Muscle of leg (tissue), 3 donors: ENCODE measurements at regions not wholly inside any gene's neighbourhood (a gene's known extent, or its start where the extent isn't known, plus 50 kb on each side); places are given as distances from the start of the nearest gene placed in this dataset.

Experiments used
- DNase-seq: peaks from one replicate; pipeline ENCODE4 v3.0.0; 2013
- H3K27ac ChIP-seq: one replicate; pipeline ENCODE4 v1.5.1; 2013; ENCODE audit warnings: mild to moderate bottlenecking, low read length, control low read depth
- H3K27me3 ChIP-seq: one replicate; pipeline ENCODE4 v1.6.1; 2013; ENCODE audit warnings: low read length; ENCODE audit not compliant: control insufficient read depth, insufficient read depth
- H3K36me3 ChIP-seq: one replicate; pipeline ENCODE4 v1.6.1; 2013; ENCODE audit warnings: low read length; ENCODE audit not compliant: control insufficient read depth, insufficient read depth
- H3K4me1 ChIP-seq: one replicate; pipeline ENCODE4 v1.6.1; 2013; ENCODE audit warnings: low read length; ENCODE audit not compliant: control insufficient read depth, insufficient read depth
- H3K4me3 ChIP-seq: one replicate; pipeline ENCODE4 v1.5.1; 2013; ENCODE audit warnings: low read length, control low read depth
- H3K9me3 ChIP-seq: replicated peaks from 2 replicates; pipeline ENCODE4 v1.6.1; 2013; ENCODE audit warnings: low read depth, low read length; ENCODE audit not compliant: control insufficient read depth
- WGBS: methylation state at CpG from one replicate; pipeline ENCODE4 v1.1.5; 2013; ENCODE audit warnings: missing lambda C conversion rate; ENCODE audit not compliant: insufficient coverage; 5-methylcytosine and 5-hydroxymethylcytosine counted together

DNA sequence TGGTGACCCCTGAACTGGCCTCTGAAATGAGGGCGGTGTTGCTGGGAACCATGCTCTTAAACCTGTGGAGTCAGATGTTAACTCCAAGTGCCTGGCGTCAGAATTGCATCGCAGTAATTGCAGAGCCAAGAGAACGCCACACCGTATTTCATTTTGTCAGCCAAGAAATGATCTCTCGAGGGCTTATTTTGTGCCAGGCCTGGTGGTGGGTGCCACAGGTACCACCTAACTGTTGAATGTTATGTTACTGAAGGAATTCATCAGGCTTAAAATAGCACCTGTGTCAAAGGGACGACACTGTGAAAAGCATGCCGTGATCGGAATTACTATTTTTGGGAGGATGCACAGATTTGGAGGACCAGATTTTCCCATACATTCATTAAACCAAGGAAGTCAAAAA lies 51.9 kb upstream of the BAIAP2L1 start:
- Histone ChIP-seq H3K4me1 (peaks cover 14% of the 10 kb centered on the region), H3K9me3 (peaks cover 6% of the 10 kb centered on the region), H3K4me3 (no peak overlapping the region), H3K27ac (no peak overlapping the region), H3K36me3 (no peaks in the 10 kb centered on the region), H3K27me3 (no peaks in the 10 kb centered on the region)
- 96% methylated on average over 6 of the region's 9 CpGs for WGBS
- DNase-seq, result no peak
